Erythroblast (primary cell): ENCODE measurements at regions not wholly inside any gene's neighbourhood (a gene's known extent, or its start where the extent isn't known, plus 50 kb on each side); places are given as distances from the start of the nearest gene placed in this dataset.

Source experiments
- GATA1 ChIP-seq: IDR thresholded peaks from 2 replicates; pipeline ENCODE4 v1.6.1; 2011; ENCODE audit warnings: low read depth, mild to moderate bottlenecking, control low read depth, low read length, moderate library complexity
- POLR2A ChIP-seq: IDR thresholded peaks from 2 replicates; pipeline ENCODE4 v1.6.1; 2011; ENCODE audit warnings: mild to moderate bottlenecking, low read length

GRCh38 chr5:155969537-155969936 lies 357.4 kb upstream of the SGCD start:
- no peak for TF ChIP-seq POLR2A
- TF ChIP-seq GATA1: no peak
